HG03196 (cell line): ENCODE measurements at regions not wholly inside any gene's neighbourhood (a gene's known extent, or its start where the extent isn't known, plus 50 kb on each side); places are given as distances from the start of the nearest gene placed in this dataset.

Experiments
- ATAC-seq: cut with Tn5 transposase; IDR thresholded peaks from one replicate; pipeline ENCODE4 v1.9.1; 2021; ENCODE audit not compliant: unreplicated experiment

DNA sequence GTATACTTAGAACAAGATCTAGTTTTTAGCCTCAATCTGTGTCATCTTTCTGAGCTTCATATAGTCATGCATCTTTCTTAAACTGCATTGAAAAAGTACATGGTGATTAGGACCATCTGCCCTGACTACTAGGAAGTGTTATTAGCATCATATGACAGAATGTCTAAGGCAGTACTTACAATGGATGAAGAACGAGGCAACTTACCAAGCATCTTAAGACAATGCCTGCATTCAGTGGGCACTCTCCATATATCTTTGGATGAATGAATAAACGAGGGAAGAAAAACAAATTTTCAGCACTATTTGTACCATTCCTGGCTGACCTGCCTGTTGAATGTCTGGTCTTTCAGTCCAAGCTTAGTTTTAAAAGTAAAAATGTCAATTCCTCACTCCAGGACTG is 185.4 kb upstream of the EPHA3 start:
- no peak for ATAC-seq

DNA sequence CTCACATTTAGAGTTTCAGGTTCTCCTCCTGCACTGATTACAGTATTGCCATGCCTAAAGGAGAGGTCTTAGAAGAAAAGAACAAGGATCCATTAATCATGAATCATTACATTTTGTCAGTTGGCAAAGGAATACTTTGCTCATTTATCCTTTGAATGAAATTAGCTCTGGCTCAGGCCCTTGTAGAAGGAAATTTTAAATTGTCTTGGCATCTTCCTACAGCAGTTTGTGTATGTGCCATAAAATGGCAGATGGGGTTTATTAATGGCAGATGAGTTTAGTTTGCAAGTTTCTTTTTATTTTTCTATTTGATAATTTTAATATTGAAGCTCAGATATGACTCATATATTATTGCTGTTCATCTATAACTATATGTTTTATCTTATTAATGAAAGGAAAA is 181.2 kb upstream of the EPHA3 start:
- ATAC-seq: no peak

GRCh38 chr3:88930611-88931010 is 176.8 kb upstream of the EPHA3 start:
- no peak for ATAC-seq

- no peak for ATAC-seq
Observed at GRCh38 chr3:88936831-88937230, 170.6 kb upstream of the EPHA3 start.

GRCh38 chr3:88940296-88940695 is 167.1 kb upstream of the EPHA3 start:
- ATAC-seq: no peak

- ATAC-seq: no peak
Observed at GRCh38 chr3:88947013-88947412, 160.4 kb upstream of the EPHA3 start.

DNA sequence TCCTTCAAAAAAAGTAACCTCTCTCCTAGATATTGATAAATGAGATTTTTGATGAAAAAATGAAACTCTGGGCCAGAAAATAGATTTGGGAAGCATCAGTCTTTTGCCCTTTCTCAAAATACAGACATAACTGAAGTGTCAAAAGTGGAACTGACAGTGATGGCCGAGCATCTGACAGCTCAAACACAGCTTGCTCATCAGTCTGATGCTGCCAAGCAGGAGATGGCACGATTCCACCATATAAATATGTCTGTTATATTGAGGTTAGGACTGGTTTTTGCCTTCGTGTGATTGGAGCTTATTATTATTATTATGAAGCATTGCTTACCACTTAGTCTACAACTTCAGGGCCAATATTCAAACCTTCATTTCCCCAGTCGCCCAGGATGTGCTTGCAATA is 152.6 kb upstream of the EPHA3 start:
- no peak for ATAC-seq

DNA sequence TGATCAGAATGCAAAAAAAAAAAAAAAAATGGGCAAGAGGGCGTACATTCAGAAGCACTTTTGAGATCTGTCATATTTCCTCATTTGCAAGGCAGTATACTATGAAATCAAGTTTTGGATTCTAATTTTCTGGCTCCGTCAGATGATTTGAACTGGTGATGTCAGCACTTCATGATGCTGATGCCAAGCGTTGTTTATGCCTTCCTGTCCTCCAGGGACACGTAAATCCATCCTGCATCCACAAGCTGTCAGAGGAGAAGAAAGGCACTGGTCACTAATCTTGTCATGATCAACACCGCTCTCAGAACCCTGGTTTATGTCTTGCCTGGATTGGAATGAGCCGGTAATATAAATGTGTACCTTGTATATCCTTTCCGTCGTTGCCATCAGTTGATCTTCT is 152.1 kb upstream of the EPHA3 start:
- no peak for ATAC-seq

GRCh38 chr3:88957711-88958439 is 149.5 kb upstream of the EPHA3 start:
- no peak for ATAC-seq

- ATAC-seq: no peak
Observed at GRCh38 chr3:88960019-88960418, 147.4 kb upstream of the EPHA3 start.

- ATAC-seq: no peak
Observed at GRCh38 chr3:88963003-88963402, 144.4 kb upstream of the EPHA3 start.

- ATAC-seq: no peak
Observed at GRCh38 chr3:88979760-88980159, 127.7 kb upstream of the EPHA3 start.

DNA sequence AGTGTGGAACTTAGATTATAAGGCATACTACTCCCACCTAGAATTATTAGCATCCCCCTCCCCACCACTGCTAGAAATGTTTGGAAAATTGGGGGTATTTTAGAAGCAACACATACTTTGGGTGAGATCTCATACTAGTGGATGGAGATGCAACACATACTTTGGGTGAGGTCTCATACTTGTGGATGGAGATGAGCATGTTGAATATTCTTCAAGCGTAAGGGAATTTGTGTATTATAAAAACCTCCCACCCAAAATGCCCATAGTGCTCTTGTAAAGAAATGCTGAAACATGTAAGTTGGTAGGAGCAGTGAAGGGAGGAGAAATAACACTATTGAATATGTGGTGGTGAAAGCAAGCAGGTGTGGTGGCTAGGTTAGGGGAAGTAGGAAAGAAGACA is 124.0 kb upstream of the EPHA3 start:
- ATAC-seq: no peak

DNA sequence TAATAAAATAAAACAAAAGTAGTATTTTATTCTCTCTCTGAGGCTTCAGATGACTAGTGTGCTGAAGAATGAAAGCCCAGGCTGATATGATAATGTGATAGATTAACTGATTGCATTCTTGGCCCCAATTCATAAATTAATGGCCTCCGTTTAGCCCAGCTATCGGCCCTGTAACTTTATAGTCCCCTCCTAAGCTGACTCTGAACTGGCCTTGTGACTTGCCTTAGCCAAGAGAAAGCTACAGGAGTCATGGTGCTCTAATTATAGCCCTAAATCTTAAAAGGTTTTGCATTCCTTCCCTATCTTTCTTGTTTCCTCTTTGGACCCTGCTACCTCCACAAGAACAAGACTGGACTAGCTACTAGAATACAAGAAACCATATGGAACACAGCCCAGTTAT is 123.2 kb upstream of the EPHA3 start:
- no peak for ATAC-seq

DNA sequence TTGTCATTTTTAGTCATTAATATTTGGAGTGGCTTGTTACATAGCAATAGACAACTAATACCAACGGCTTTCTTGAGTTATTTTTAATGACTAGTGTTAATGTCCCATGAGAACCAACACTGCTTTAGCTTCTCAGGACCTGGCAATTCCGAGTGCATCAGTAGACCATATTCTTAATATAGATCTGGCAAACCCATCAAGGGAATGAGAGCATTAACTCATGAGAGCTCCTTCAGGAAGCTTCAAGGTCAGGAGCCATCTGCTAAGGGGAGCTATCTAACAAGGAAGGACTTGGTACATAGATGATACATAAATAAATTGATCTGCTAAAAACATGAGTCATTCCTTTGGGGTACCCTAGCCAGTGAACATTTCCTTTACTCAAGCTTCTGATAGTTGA is 122.6 kb upstream of the EPHA3 start:
- no peak for ATAC-seq

- ATAC-seq: no peak
Observed at GRCh38 chr3:88985491-88985890, 121.9 kb upstream of the EPHA3 start.

DNA sequence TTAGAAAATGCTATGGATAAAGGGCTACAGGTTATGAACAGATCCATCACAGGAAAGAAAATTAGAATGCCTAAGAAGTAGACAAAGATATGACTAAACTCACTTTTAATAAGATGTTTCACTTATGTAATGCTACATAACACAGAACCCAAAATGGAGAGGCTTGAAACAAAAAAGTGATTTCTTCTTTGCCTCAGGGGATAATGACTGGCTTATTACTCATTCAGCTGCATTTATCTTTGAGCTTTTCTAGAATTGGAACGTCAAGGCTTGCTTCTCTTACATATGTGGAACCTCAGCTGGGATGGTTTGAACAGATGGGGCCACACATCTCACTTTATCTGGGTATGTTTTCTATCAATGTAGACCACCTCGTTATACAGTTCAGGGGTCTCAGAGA is 120.6 kb upstream of the EPHA3 start:
- ATAC-seq: no peak

GRCh38 chr3:88987776-88988175 is 119.6 kb upstream of the EPHA3 start:
- ATAC-seq: no peak

DNA sequence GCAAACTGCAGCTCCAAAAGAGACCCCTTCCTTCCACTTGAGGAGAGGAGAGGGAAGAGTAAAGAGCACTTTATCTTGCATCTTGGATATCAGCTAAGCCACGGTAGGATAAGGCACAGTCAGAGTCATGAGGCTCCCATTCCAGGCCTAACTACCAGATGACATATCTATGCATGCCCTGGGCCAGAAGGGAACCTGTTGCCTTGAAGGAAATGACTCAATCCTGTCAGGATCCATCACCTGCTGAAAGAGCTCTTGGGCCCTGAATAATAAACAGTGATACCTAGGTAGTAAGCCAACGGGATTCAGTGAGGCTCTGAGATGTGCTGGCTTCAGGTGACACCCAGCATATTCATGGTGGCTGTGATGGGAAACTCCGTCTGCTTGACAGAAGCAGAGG is 118.5 kb upstream of the EPHA3 start:
- no peak for ATAC-seq

DNA sequence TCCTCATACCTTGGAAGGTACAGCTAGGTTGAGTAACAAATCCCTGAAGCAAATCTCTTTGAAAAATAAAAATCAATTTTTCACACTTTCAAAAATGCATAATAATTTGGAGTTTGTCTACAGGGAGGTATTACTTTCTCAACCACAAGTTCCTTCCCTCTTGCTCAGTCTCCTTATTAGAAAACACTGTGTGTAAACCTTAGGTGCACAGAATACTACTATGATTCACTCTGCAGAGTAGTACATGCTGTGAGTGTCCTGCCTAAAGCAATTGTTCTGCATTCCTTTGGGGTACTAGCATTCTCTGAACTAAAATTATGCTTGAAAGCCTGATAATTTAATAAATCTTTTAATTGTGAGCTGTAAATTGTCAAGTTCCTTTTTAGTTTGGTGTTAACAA is 115.9 kb upstream of the EPHA3 start:
- ATAC-seq: no peak

GRCh38 chr3:88996691-88997090 is 110.7 kb upstream of the EPHA3 start:
- no peak for ATAC-seq

GRCh38 chr3:88997260-88997659 is 110.2 kb upstream of the EPHA3 start:
- no peak for ATAC-seq

GRCh38 chr3:89000886-89001285 is 106.5 kb upstream of the EPHA3 start:
- ATAC-seq: no peak
